Upper lobe of right lung (tissue), 1 donor: ENCODE measurements at regions not wholly inside any gene's neighbourhood (a gene's known extent, or its start where the extent isn't known, plus 50 kb on each side); places are given as distances from the start of the nearest gene placed in this dataset.

Experiments
- ATAC-seq: fragments of 200-7000 bp; cut with Tn5 transposase; one replicate; pipeline ENCODE4 v1.9.1; 2020; ENCODE audit warnings: mild to moderate bottlenecking, moderate library complexity
- DNase-seq: peaks from one replicate; pipeline ENCODE4 v3.0.0-alpha.2; 2020
- H3K27ac ChIP-seq: fragments of 200-600 bp; one replicate; pipeline ENCODE4 v1.8.0; 2022
- H3K27me3 ChIP-seq: fragments of 200-600 bp; one replicate; pipeline ENCODE4 v1.8.0; 2022; ENCODE audit warnings: mild to moderate bottlenecking
- H3K36me3 ChIP-seq: fragments of 200-600 bp; one replicate; pipeline ENCODE4 v1.8.0; 2022
- H3K4me1 ChIP-seq: fragments of 200-600 bp; one replicate; pipeline ENCODE4 v1.8.0; 2022
- H3K4me3 ChIP-seq: fragments of 200-600 bp; one replicate; pipeline ENCODE4 v1.8.0; 2022; ENCODE audit warnings: mild to moderate bottlenecking
- H3K9me3 ChIP-seq: fragments of 200-600 bp; one replicate; pipeline ENCODE4 v1.8.0; 2022
- intact Hi-C: fragments of 100-400 bp; cut with DNase I; formaldehyde crosslinking; loops from one replicate; pipeline ENCODE4 v1.11.0; 2022
- TF ChIP-seq, protein P1 (sequence below): fragments of 200-600 bp; IDR thresholded peaks from one replicate; pipeline ENCODE4 v1.8.0; 2022; ENCODE audit warnings: antibody characterized with exemption
- donor health status: DM: no; HTN: yes; CAD: no; lungs with severe emphysema.

- Histone ChIP-seq H3K4me3 (no peak overlapping the region), H3K4me1 (no peaks in the 10 kb centered on the region), H3K27me3 (no peaks in the 10 kb centered on the region), H3K36me3 (no peaks in the 10 kb centered on the region), H3K27ac (no peak overlapping the region), H3K9me3 (no peaks in the 10 kb centered on the region)
- intact Hi-C loops = no loop called here
- TF ChIP-seq, protein P1, sequence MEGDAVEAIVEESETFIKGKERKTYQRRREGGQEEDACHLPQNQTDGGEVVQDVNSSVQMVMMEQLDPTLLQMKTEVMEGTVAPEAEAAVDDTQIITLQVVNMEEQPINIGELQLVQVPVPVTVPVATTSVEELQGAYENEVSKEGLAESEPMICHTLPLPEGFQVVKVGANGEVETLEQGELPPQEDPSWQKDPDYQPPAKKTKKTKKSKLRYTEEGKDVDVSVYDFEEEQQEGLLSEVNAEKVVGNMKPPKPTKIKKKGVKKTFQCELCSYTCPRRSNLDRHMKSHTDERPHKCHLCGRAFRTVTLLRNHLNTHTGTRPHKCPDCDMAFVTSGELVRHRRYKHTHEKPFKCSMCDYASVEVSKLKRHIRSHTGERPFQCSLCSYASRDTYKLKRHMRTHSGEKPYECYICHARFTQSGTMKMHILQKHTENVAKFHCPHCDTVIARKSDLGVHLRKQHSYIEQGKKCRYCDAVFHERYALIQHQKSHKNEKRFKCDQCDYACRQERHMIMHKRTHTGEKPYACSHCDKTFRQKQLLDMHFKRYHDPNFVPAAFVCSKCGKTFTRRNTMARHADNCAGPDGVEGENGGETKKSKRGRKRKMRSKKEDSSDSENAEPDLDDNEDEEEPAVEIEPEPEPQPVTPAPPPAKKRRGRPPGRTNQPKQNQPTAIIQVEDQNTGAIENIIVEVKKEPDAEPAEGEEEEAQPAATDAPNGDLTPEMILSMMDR = no peak
- DNase-seq (no peak), ATAC-seq (no peak)
Measured at GRCh38 chr4:66640233-66640990, 904.9 kb downstream of the CENPC start.

- Histone ChIP-seq H3K27me3 (no peaks in the 10 kb centered on the region), H3K4me3 (no peak overlapping the region), H3K4me1 (no peaks in the 10 kb centered on the region), H3K27ac (no peak overlapping the region), H3K36me3 (no peaks in the 10 kb centered on the region), H3K9me3 (no peaks in the 10 kb centered on the region)
- TF ChIP-seq, protein P1 = no peak
- no peak for ATAC-seq
- no peak for DNase-seq
- intact Hi-C loops = no loop called here
Measured at GRCh38 chr4:66639361-66639760, 905.9 kb downstream of the CENPC start.

DNA sequence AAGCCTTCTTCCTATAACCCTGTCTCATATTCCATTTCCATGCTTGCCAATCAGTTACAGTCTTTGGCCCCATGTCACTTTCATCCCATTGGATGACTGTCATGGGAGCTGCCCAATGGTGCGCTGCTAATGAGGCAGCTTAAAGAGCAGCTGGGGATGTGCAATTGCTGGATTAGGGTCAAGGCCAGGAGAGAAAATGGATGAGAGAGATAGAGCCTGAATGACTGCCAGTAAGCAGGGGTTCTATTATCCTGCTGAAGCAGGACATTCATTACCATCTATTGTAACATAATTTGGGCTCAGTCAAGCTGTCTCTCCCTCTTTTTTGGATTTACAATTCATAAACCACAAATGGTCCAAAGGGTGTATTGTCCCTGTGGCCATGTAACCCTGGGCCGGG lies 909.0 kb downstream of the CENPC start:
- no peak overlapping the region for H3K4me3 ChIP-seq
- intact Hi-C loops = no loop called here
- ATAC-seq = no peak
- TF ChIP-seq, protein P1 = no peak
- DNase-seq = no peak
- no peaks in the 10 kb centered on the region for H3K9me3 ChIP-seq
- no peak overlapping the region for H3K27ac ChIP-seq
- no peaks in the 10 kb centered on the region for H3K27me3 ChIP-seq
- no peaks in the 10 kb centered on the region for H3K36me3 ChIP-seq
- no peaks in the 10 kb centered on the region for H3K4me1 ChIP-seq

GRCh38 chr4:66633477-66633876 lies 911.8 kb downstream of the CENPC start:
- ATAC-seq (no peak), DNase-seq (no peak)
- Histone ChIP-seq H3K27me3 (no peaks in the 10 kb centered on the region), H3K27ac (no peak overlapping the region), H3K4me1 (no peaks in the 10 kb centered on the region), H3K9me3 (no peaks in the 10 kb centered on the region), H3K36me3 (no peaks in the 10 kb centered on the region), H3K4me3 (no peak overlapping the region)
- intact Hi-C loops = no loop called here
- TF ChIP-seq, protein P1 = no peak

DNA sequence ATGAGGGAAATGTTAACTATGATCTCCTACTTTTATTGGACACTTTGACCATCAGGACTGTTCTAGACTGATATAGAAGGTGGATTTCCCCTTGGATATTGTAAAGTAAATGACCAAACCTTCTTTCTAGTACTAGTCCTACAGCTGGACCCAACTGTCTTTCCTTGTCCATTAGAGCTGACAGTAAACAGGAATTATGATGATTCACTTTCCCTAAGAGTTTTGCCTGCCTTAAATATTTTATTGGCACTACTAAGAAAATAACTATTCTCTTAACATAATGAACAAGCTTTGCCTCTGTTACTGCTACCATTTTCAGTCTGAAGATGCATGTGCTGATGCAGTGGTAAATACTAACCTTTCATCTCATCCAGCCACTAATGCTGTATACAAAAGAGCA lies 915.4 kb downstream of the CENPC start:
- ATAC-seq (no peak), DNase-seq (no peak)
- Histone ChIP-seq H3K4me3 (no peak overlapping the region), H3K27ac (no peak overlapping the region), H3K9me3 (no peaks in the 10 kb centered on the region), H3K27me3 (no peaks in the 10 kb centered on the region), H3K4me1 (no peaks in the 10 kb centered on the region), H3K36me3 (no peaks in the 10 kb centered on the region)
- TF ChIP-seq, protein P1 = no peak
- intact Hi-C loops = no loop called here

- TF ChIP-seq, protein P1 = no peak
- Histone ChIP-seq H3K36me3 (no peaks in the 10 kb centered on the region), H3K27ac (no peak overlapping the region), H3K9me3 (no peaks in the 10 kb centered on the region), H3K4me3 (no peak overlapping the region), H3K27me3 (no peaks in the 10 kb centered on the region), H3K4me1 (no peaks in the 10 kb centered on the region)
- intact Hi-C loops = no loop called here
- DNase-seq (no peak), ATAC-seq (no peak)
Measured at GRCh38 chr4:66628146-66628545, 917.2 kb downstream of the CENPC start.
